GF-D8 (cell line): ENCODE measurements at regions not wholly inside any gene's neighbourhood (a gene's known extent, or its start where the extent isn't known, plus 50 kb on each side); places are given as distances from the start of the nearest gene placed in this dataset.
"Not testable (repeated sequence)": the region's sequence is repeated elsewhere in the genome, so short reads cannot be mapped to it uniquely, and the experiment has no call there.

ENCODE experiments used
- DNase-seq: peaks from one replicate; lab custom pipeline; 2025; lab: John Stamatoyannopoulos, UW

DNA sequence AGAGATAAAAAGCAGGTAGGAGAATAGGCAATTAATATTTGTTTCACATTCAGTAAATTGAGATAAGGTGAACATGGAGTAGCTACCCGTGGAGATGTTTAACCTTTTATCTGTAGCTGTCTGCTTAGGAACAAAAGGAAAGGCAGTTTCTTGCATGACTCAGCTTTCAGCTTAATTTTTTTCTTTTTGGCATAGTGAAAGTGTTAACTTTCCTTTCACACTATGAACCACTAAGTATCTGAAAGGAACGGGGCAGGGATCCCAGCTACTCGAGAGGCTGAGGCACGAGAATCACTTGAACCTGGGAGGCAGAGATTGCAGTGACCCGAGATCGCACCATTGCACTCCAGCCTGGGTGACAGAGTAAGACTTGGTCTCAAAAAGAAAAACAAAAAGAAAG, 176.0 kb downstream of the LACC1 start:
- not testable (repeated sequence) for DNase-seq

DNA sequence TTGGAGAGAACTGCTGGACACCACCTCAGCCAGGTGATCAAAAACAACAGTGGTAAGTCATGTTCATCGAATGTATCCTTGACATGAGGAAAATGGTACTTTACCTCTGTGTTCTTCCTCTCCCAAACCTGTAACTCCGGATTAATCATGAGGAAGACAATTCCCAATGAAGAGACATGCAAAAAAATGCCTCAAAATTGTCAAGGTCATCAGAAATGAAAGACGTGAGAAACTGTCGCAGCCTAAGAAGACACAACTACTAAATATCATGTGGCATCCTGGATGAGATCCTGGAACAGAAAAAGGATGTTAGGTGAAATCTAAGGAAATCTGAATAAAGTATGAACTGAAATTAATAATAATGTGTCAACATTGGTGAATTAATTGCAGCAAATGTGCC, 178.4 kb downstream of the LACC1 start:
- no peak for DNase-seq

DNA sequence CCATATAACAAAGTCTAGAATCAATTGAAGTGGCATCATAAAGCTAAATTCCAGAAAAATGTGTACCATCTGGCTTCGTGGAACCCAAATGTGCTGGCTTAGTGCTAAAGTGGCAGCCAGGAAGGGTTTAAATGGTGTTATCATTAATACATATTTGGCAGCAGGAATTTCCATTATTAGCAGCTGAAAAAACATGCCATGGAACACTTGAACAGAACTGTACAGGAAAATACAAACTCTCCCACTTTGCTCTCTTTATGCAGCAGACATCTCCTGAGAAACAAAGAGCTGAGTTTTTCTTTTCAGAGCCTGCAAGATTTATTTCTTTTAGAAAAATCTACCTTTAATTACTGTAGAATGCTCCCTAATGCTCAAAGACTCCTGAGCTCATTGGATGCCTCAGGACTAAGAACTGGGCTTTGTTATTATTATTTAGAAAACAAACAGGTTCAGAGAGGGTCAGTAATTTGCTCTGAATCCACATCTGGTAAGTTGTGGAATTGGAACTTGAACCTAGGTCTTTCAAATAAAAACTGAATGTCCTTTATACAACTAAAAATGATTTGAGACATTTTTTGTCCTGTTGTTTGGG, 179.0 kb downstream of the LACC1 start:
- DNase-seq: no peak

DNA sequence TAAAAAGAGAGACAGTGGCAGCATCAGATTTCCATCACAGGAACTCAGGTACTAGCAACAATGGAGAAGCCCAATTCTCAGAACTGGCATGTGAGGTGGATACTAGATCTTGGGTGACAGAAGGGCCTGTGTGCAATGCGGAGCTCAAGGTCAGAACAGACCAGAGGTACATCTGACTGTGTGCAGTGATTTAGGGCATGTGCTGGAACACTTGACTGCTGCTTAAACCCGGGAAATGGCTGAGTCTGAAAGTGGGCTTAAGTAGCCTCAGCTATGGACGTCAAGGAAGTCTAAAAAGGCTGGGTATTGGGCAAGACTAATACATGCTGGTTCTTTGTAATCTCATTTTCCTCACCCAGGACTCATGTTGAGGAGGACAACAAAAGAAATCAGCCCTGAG, 182.2 kb downstream of the LACC1 start:
- DNase-seq: no peak

DNA sequence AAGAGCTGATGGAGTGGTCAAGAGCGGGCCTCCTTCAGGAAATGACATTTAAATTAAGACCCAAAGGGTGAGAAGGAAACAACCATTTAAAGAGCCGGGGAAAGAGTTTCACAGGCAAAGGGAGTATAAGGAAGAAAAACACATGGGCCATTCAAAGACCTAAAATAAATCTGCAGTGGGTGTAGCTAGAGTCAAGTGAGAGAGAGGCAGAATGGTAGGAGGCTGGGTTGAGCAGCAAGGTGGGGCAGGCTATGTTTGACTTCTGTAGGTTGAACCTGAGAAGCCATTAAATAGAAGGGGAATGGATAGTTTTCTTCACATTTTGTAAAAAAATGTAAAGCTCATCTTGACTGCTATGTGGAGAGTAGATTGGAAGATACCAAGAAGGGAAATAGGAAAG, 183.8 kb downstream of the LACC1 start:
- DNase-seq: no peak

DNA sequence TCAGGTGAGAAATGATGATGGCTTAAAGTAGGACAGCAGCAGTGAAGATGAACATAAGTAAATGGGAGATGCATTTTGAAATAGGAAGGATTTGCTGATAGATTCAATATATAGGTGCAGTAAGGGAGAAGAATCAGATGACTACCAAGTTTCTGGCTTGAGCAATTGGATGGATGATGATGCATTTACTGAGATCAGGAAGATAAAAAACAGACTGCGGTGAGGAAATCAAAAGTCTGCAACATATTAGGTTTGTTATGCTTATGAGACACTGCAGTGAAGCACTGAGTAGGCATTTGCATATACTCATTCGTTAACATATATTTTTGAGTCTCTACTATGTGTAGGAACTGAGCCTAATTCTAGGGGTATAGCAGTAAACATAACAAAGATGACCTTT, 184.2 kb downstream of the LACC1 start:
- DNase-seq: no peak

DNA sequence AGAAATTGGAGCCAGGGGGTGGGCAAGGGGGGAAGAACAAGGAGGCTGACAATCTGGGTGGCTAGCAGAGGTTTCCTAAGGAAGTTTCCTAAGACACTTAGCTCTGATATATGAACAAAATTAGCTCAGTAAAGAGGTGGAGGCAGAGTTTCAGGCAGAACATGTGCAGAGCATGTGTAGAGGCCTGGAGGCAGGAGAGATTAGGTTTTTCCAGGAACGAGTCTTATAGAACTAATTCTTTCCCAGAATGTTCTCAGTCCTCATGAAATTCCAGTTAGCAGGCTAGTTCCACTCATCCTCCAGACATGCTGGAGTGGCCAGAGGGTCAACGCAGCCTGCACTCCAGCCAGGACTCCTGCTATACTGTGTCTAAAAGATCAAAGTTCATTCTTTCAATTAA, 184.7 kb downstream of the LACC1 start:
- no peak for DNase-seq

DNA sequence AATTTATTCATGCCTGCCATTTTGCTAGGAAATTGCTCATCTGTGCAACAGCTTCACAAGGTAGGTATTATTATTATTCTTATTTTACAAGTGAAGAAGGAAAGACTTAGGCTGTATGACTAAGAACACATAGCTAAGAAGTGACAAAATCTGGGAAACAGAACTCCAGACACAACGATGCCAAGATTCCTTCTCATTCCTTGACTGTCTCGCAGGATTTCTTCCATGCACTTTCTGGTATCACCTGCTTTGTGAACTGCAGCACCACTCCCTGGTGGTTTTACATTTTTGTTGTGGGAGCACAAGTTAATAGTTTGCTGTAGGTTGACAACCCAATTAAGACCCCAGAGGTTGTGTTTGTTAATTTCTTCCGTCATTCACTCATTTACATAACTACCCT, 188.5 kb downstream of the LACC1 start:
- no peak for DNase-seq

DNA sequence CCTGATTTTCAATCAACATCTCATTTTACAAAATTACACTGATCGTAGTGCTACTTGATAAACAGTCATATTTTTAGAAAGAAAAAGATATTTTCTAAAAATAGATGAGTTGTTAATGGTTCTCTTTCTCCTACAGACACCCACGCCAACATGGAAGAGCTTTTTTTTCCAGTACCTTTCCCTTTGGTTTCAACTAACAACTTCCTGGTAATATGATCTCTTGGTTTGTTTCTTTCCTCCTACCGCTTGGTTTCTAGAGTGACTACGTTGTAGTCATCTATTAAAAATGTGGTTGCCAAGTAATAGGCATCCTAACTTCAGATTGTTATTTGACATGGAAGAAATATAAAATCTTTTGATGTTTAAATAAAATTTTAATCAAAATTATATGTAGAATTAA, 189.0 kb downstream of the LACC1 start:
- no peak for DNase-seq

DNA sequence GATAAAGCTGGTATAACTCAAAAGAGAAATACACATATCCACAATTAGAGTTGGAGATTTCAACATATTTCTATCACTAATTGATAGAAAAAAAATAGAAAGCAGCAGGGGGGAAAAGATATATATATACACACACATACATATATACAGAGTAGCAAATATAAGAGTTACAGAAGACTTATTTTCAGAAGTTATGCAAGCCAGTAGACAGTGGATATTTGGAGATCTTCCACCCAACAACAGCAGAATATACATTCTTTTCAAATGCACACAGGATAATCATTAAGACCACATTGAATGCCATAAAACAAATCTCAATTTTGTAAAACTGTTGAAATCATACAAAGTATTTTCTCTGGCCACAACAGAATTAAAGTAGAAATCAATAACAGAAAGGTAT, 192.8 kb downstream of the LACC1 start:
- DNase-seq: no peak

DNA sequence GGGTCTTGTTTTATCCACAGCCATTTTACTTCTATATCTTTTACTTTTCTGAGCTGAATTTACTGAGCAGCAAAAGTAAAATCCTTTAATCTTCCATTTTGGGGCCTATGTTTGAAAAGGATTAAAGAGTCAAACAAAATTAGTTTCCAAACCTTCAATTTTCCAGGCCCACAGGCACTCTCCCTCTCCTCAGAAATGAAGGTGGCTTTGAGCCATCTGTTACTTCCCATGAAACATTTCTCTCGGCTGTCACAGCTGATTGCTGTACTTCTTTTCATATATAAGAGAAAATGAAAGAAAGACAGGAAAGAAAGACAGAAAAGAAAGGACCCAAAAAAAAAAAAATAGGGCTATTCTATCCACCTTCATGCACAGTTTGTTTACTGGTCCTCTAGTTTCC, 194.9 kb downstream of the LACC1 start:
- no peak for DNase-seq

DNA sequence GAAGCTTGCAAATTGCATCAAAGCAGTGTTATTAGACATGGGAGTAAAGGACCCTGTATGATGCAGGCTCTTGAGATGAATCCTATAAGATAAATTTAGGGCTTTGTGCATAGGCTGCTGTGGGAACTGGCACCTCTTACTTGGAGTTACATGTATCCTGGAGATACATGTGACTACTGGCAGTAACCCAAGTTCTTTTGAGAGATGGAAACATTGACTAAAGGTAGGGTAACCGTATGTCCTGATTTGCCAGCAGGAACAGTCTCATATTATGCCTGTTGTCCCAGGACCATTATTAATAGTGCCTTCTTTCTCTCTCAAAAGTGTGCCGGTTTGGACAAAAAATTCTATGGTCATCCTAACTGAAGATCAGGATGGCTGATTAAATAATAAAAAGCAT, 195.4 kb downstream of the LACC1 start:
- no peak for DNase-seq

DNA sequence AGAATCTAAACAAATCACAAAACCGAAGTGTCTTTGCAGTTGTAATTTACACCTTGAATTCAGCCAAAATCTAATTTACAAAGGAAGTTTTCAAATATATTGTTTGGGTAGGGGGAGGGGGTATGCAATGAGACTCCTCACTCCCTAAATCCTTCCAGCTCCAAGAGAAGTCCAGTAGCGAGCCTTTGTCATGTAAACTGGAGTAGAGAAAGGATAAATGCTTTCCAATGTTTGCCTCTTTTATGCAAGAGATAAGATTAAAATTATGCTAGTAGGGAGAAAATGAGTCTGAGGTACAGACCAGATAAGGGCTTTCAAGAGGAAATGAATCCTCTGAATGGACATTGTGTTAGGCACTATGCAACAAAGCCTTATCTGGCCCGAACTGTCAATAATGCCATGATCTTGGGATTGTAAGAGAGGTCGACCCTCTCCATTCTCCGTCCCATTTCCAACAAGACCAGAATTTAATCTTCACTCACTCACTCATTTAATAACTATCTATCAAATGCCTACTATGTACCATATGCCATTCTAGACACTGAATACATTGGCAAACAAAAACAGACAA, 199.2 kb downstream of the LACC1 start:
- no peak for DNase-seq

DNA sequence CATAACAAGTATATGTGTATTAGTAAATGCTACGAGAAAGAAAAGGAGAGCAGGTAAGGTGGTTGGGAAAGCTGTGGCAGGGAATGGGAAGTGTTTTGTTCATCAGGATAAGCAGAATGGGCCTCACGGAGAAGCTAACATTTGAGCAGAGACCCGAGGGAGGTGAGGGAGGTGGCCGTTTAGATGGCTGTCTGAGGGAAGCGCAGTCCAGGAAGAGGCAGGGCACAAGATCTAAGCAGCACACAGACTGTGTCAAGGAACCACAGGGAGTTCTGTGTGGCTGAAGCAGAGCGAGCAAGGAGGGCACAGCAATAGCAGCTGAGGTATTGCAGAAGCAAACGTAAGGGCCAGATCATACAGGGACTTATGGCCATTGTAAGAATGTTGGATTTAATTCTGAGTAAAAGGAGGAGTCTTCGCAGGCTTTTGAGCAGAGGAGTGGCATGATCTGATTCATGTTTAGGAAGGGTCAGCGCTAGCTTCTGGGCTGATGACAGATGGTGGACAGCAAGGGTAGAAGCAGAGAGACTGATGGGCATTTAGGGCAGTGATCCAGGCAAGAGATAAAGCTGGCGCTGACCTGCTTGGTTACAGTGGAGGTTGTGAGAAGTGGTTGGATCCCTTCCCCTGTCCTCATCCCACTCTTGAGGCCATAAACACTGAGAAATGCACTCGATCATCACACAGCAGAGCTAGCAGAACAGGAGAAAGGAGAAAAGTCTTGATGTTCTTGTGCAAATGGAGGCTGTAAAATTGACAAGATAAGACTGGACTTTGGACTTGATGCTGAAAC, 199.9 kb downstream of the LACC1 start:
- DNase-seq: no peak

DNA sequence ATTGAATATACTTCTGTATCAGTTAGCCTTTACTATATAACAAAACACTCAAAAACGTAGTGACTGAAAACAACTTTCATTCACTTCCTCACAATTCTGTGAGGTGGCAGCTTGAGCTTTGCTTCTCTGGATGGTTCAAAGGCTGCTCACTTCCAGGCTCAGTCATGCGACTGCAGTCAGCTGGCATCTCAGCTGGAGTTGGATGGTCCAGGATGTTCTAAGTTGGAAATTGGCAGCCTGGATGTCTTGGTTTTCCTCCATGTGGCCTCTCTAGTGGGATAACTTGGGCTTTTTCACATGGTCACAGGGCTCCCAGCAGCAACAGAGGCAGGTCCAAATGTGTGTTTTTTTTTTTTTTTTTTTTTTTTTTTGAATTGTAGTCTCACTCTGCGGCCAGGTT, 204.4 kb downstream of the LACC1 start:
- DNase-seq: no peak

DNA sequence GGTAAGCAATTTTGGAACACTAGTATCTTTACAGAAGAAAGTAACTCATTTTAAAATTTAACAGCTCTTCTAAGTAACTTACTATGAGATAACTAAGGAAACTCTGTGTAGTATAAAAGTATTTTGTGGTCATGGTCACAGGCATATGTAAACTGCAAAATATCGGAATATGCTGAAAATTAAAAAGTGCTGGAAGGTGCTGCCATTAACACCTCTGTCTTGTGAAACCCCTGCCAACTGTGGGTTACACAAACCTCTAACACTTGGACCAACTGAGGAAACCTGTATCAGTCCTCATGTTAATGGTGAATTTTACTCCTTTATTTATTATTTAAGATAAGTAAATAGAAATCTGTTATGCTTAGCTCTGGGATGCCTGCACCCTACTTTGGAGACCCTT, 206.7 kb downstream of the LACC1 start:
- DNase-seq: no peak

DNA sequence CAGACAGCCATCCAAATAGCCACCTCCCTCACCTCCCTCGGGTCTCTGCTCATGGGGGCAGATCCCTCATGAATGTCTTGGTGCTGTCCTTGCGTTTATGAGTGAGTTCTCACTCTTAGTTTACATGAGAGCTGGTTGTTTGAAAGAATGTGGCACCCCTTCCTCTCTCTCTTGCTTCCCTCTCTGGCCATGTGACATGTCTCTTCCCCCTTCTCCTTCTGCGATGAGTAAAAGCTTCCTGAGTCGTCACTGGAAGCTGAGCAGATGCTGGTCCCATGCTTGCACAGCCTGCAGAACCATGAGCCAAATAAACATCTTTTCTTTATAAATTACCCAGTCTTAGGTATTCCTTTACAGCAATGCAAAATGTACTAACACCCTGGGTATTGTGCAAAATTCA, 208.7 kb downstream of the LACC1 start:
- no peak for DNase-seq

DNA sequence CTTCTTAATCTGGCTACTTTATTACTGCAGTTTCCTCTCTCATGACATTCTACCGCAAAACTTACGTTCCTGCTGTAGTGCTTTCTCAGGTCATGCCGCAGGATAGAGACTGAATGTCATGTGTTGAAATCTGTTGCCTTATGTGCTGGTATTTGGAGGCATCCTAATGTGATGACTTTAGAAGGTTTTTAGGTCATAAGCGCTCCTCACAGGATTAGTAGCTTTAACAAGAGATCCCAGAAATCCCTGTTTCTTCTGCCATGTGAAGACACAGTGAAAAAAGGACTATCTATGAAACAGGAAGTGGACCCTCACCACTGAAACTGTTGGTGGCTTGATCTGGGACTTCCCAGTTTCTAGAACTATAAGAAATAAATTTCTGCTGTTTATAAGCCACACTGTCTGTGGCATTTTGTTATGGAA, 209.3 kb downstream of the LACC1 start:
- no peak for DNase-seq

DNA sequence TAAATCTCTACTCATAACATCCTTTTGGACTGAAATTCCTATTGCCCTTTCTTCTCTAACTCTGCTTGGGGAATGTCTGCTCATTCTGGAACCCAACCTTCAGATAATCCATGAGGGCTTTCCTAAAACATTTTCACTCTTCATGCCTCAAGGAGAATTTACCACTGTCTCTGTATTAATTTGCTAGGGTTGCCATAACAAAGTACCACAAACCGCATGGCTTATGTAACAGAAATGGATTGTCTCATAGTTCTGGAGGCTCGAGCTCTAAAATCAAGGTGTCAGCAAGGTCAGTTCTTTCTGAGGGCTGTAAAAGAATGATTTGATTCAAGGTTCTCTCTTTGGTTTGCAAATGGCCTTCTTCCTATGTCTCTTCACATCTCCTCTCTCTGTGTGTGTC, 209.7 kb downstream of the LACC1 start:
- DNase-seq: no peak

DNA sequence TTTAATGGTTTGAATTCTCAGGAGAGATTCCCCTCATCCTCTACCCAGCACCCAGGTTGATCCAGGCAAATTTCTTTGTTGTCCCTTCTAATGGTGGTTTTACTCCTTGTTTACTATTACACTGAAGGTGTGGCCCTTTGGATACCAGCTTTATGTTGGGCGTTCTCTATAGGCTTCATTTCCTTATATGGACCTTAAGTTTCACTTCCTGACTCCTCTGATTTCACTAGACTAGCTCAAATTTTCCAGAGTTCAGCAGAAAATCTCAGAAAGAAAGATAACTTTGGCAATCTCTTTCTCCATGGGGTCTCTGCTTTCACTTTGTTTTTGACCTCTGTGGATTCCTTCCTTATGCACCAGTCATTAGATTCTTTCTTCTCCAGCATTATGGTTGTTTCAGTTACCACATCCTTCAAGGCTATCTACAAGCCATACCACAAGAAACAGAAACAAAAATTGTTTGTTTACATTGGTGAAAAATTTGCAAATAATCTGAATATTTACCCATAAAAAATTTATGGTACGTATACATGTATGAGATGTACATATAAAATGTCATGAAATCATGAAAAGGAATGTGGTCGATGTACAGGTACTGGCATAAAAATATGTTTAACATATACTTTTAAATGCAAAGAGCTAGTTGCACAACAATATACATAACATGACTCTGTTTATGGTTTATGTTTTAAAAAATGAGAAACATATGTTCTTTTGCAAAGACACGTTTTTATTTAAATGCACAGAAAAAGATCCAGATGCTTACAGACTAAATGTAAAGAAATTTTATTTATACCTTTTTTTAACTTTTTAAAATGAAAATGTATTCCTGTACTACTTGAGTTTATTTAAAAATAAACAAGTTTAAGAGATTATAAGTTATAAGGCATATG, 212.6 kb downstream of the LACC1 start:
- no peak for DNase-seq

DNA sequence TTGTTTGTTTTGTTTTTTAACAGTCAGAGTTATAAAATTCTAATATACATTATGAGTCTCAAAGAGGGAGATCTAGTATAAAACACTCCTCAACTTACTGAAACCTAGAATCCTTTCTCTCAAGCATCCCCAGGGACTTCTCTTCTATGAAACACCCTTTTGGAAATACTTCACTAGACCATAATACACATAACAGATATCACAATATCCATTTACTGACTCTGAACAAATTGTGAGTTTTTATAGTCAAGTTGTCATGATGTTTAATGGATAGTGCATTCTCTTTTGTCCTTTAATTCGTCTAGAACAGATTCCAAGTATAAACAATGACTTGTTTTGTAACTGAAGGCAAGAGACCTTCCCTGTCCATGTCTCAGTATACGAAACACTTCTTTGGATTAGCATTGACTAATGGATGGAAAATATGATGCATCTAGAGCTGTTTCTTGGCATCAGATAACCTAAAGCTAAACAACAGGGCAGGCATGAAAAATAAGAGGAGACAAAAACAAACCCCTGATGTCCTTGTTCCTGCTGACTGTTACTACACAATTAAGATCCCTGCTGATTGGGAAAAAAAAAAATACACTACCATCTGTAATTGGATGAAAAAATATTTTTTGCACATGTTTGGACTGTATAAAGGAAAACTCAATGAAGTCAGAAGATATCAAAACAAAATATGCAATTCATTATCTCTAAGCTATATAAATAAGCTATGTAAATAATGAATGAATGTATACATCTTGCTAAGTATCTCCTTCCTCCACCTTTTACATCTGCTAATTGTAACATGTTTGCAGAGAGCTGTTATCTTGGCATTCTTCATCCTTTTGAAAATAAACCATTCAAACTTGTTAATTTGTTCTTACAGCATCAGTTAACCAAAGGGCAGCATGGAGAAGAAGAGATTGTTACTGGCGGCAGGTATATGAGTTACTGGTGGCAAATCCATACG, 214.2 kb downstream of the LACC1 start:
- DNase-seq: no peak

DNA sequence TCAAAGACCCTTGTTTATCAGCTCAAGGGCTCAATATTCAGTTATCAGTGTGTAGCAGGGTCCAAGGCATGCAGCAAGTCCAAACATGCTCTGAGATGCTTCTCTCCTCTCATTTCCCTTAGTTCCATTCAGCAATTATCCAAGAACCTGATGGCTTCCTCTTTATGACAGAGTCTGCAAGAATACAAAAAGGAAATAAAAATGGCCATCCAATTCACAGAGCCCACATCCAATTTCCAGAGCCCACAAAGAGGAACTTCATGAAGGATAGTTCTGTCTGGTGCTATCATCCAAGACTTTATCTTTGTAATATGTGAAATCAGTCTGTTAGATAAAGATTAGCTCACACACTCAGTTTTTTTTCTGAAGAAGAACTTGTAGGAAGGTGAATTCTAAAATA, 217.2 kb downstream of the LACC1 start:
- no peak for DNase-seq
